Breast epithelium (tissue), 3 donors: ENCODE measurements at regions not wholly inside any gene's neighbourhood (a gene's known extent, or its start where the extent isn't known, plus 50 kb on each side); places are given as distances from the start of the nearest gene placed in this dataset.

ENCODE experiments used
- CTCF ChIP-seq, 3 donors: fragments of 450-650 bp; IDR thresholded peaks; one replicate each; pipeline ENCODE4 v1.5.1; 2016 to 2017; ENCODE audit warnings: antibody characterized with exemption in 3 of 3, mild to moderate bottlenecking in 3 of 3, moderate library complexity in 3 of 3
- POLR2A ChIP-seq: fragments of 450-650 bp; IDR thresholded peaks from one replicate; pipeline ENCODE4 v1.6.1; 2016; ENCODE audit warnings: antibody characterized with exemption, mild to moderate bottlenecking, moderate library complexity
- POLR2AphosphoS5 ChIP-seq, 3 donors: sonication (generic); formaldehyde crosslinking; IDR thresholded peaks; one replicate each; pipeline ENCODE4 v1.6.1; 2017; ENCODE audit warnings: antibody characterized with exemption in 3 of 3

GRCh38 chr10:3323865-3324498, 151.4 kb upstream of the PITRM1 start:
- TF ChIP-seq CTCF (IDR thresholded peaks at IDR 0.05) (no peak), POLR2A (no peak), POLR2AphosphoS5 (IDR thresholded peaks at IDR 0.05) (no peak)
